ENCODE measurements at regions not wholly inside any gene's neighbourhood (a gene's known extent, or its start where the extent isn't known, plus 50 kb on each side); places are given as distances from the start of the nearest gene placed in this dataset.
"Not testable (repeated sequence)": the region's sequence is repeated elsewhere in the genome, so short reads cannot be mapped to it uniquely, and the experiment has no call there.

DNA sequence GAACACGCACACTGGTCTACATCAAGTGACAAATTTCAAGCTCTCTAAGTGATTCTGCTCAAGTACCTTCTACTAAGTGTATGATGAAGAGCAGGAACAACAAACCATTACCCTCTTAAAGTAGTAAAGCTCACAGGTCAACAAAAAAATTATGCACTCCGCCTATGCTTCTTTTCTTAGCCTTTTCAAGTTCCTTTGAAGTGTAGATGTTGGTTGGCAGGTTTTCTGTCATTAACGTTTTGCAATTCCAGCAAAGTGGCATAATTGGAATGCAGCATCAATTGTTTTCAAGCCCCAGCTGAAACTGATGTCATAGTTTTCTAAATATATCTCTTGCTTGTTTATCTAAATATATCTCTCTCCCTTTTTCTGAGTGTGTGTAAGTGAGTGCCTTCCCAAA is 396.9 kb upstream of the EYS start:
- peak; percentile 2 for DNase-seq (ENCODE audit: low read depth)
- no peak overlapping the region for H3K4me3 ChIP-seq (ENCODE audit: low read length)
- TF ChIP-seq, protein P1, sequence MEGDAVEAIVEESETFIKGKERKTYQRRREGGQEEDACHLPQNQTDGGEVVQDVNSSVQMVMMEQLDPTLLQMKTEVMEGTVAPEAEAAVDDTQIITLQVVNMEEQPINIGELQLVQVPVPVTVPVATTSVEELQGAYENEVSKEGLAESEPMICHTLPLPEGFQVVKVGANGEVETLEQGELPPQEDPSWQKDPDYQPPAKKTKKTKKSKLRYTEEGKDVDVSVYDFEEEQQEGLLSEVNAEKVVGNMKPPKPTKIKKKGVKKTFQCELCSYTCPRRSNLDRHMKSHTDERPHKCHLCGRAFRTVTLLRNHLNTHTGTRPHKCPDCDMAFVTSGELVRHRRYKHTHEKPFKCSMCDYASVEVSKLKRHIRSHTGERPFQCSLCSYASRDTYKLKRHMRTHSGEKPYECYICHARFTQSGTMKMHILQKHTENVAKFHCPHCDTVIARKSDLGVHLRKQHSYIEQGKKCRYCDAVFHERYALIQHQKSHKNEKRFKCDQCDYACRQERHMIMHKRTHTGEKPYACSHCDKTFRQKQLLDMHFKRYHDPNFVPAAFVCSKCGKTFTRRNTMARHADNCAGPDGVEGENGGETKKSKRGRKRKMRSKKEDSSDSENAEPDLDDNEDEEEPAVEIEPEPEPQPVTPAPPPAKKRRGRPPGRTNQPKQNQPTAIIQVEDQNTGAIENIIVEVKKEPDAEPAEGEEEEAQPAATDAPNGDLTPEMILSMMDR (IDR thresholded peaks at IDR 0.05; ENCODE audit: insufficient read depth, low read depth, low read length, missing control alignments): no peak

DNA sequence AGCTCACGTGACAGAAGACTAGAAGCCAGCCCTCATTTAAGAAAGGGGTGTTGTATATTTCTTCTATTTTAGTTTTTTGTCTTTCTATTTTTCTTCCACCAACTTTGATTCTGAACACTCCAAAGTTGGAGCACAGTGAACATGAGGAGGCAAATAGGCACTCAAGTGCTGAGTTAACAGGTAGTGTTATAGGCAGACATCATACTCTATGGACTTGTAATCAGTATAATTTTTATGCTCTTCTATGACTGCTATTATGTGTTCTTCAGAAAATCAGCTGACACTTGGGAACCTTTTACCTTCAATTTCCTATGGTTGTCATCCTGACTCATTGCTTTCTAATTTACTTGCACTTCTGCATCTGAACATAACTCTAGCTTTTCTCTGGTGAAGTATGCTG is 396.3 kb upstream of the EYS start:
- TF ChIP-seq, protein P1 (IDR thresholded peaks at IDR 0.05; ENCODE audit: insufficient read depth, low read depth, low read length, missing control alignments): no peak
- no peak overlapping the region for H3K4me3 ChIP-seq (ENCODE audit: low read length)
- no peak for DNase-seq (ENCODE audit: low read depth)

DNA sequence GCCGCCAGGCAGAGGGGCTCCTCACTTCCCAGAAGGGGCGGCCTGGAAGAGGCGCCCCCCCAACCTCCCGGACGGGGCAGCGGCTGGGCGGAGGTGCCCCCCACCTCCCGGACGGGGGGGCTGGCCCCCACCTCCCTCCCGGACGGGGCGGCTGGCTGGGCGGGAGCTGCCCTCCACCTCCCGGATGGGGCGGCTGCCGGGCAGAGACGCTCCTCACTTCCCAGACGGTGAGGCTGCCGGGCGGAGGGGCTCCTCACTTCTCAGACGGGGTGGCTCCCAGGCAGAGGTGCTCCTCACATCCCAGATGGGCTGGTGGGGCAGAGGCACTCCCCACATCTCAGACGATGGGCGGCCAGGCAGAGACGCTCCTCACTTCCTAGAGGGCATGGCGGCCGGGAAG is 389.7 kb upstream of the EYS start:
- H3K4me3 ChIP-seq (ENCODE audit: low read length): no peak overlapping the region
- TF ChIP-seq, protein P1 (IDR thresholded peaks at IDR 0.05; ENCODE audit: insufficient read depth, low read depth, low read length, missing control alignments): no peak
- DNase-seq (ENCODE audit: low read depth): no peak

DNA sequence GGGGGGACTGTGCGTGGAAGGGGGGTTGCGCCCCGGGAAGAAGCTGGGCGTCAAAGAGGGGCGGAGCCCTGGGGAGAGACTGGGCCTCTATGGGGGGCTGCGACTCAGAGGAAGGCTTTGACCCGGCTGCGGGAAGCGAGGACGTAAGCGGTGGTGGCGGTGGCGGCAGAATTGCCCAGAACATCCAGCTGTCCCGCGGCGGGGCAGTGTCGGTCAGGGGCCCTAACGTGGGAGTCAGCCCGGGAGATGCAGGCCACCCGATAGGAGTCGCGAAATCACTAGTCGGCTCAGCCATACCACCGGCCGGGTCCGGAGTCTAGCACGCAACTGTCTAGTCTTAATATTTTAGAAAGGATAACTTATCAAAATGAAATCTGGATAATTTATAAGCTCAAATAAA is 387.6 kb upstream of the EYS start:
- TF ChIP-seq, protein P1 (IDR thresholded peaks at IDR 0.05; ENCODE audit: insufficient read depth, low read depth, low read length, missing control alignments): no peak
- no peak overlapping the region for H3K4me3 ChIP-seq (ENCODE audit: low read length)
- DNase-seq (ENCODE audit: low read depth): no peak

DNA sequence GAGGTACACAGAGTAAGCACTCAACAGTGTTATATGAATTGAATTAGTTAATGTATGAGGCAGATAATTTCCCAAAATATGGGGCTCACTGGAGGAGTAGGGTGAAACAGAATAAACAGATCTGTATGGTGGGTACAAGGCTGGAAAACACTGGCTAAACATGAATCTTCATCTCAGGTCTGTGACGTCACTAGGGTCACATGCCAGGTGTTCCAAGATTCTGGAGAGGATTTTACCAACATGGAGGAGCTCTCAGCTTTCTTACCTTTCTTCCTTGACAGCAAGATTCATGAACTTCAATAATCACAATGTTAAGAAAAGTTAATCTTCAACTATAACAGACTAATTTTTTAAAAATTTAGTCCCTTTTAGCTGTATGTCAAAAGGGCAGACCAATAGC is 385.3 kb upstream of the EYS start:
- not testable (repeated sequence) for H3K4me3 ChIP-seq (ENCODE audit: low read length)

DNA sequence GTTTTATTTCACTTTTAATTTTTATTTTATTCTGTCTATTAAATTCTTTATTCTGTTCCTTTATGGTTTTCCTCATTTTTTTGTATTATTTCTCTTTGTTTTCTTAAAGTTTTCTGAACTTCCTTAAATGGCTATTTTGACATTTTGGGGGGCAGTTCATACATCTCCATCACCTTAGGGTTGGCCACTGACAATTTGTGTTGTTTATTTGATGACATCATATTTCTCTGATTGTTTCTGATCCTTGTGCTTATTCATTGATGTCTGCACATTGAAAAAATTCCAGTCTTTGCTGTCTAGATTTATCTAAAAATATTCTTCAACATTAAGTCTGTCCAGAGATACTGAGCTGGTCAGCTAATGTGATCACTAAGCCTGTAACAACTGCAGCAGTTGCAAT is 379.5 kb upstream of the EYS start:
- DNase-seq (ENCODE audit: low read depth): no peak
- TF ChIP-seq, protein P1 (IDR thresholded peaks at IDR 0.05; ENCODE audit: insufficient read depth, low read depth, low read length, missing control alignments): no peak
- H3K4me3 ChIP-seq (ENCODE audit: low read length): no peak overlapping the region

More for the DNA sequence above, 385.3 kb upstream of the EYS start:
- not testable (repeated sequence) for DNase-seq (ENCODE audit: low read depth)

DNA sequence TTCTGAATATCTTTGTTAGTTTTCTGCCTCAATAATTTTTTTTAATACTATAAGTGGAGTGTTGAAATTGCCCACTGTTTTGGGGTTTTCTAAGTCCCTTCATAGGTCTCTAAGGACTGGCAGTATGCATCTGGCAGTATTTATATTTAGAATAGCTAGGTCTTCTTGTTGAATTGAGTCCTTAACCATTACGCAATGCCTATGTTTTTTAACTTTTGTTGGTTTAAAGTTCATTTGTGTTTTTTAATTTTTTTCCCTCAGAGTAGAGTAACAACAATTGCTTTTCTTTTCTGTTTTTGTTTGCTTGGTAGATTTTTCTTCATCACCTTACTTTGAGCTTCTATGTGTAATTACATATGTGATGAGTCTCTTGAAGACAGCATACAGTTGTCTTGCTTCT is 375.9 kb upstream of the EYS start:
- H3K4me3 ChIP-seq (ENCODE audit: low read length): no peak overlapping the region
- TF ChIP-seq, protein P1 (IDR thresholded peaks at IDR 0.05; ENCODE audit: insufficient read depth, low read depth, low read length, missing control alignments): no peak
- DNase-seq (ENCODE audit: low read depth): no peak

DNA sequence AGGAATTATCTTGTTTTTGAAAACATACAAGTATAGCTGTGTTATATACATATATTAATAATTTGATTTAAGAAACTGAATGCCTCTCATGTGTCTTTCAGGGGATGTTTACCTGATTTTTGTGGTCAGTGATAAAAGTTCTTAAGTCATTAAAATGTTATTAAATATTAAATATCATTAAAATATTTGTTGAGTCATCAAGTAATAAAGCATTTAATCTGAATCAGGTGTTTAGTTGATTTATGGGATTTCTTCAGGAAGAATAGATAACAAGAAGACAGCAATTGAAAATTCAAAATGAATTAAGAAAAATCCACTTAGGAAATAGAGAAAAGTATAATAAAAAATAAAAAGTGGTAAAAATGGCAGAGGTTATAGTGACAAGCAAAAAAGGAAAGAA is 361.9 kb upstream of the EYS start:
- no peak overlapping the region for H3K4me3 ChIP-seq (ENCODE audit: low read length)
- TF ChIP-seq, protein P1 (IDR thresholded peaks at IDR 0.05; ENCODE audit: insufficient read depth, low read depth, low read length, missing control alignments): no peak
- no peak for DNase-seq (ENCODE audit: low read depth)
